Breast epithelium (tissue), 3 donors: ENCODE measurements at regions not wholly inside any gene's neighbourhood (a gene's known extent, or its start where the extent isn't known, plus 50 kb on each side); places are given as distances from the start of the nearest gene placed in this dataset.

Experiments
- CTCF ChIP-seq, 3 donors: fragments of 450-650 bp; IDR thresholded peaks; one replicate each; pipeline ENCODE4 v1.5.1; 2016 to 2017; ENCODE audit warnings: antibody characterized with exemption in 3 of 3, mild to moderate bottlenecking in 3 of 3, moderate library complexity in 3 of 3
- POLR2A ChIP-seq: fragments of 450-650 bp; IDR thresholded peaks from one replicate; pipeline ENCODE4 v1.6.1; 2016; ENCODE audit warnings: antibody characterized with exemption, mild to moderate bottlenecking, moderate library complexity

GRCh38 chr2:183543222-183543621 is 419.0 kb downstream of the NUP35 start:
- TF ChIP-seq CTCF (IDR thresholded peaks at IDR 0.05) = no peak
- TF ChIP-seq POLR2A = no peak
